Loucy (cell line): ENCODE measurements at regions not wholly inside any gene's neighbourhood (a gene's known extent, or its start where the extent isn't known, plus 50 kb on each side); places are given as distances from the start of the nearest gene placed in this dataset.

Source experiments
- H2AFZ ChIP-seq: fragments of 200-600 bp; sonication (generic); 2 replicates; pipeline ENCODE4 v1.6.0; 2016; ENCODE audit warnings: antibody characterized with exemption, mild to moderate bottlenecking, low read length, moderate library complexity
- H3F3A ChIP-seq: fragments of 200-600 bp; 2 replicates; pipeline ENCODE4 v1.6.0; 2016; ENCODE audit warnings: antibody characterized with exemption, low read depth, mild to moderate bottlenecking
- H3K27me3 ChIP-seq: fragments of 200-600 bp; sonication (generic); 2 replicates; pipeline ENCODE4 v1.6.1; 2014; ENCODE audit warnings: low read length, mild to moderate bottlenecking; ENCODE audit not compliant: insufficient read depth, poor library complexity, severe bottlenecking
- H3K36me3 ChIP-seq: fragments of 200-600 bp; sonication (generic); 2 replicates; pipeline ENCODE4 v1.6.1; 2016; ENCODE audit warnings: low read length; ENCODE audit not compliant: insufficient read depth
- H3K4me1 ChIP-seq: fragments of 200-600 bp; sonication (generic); 2 replicates; pipeline ENCODE4 v1.5.1; 2014; ENCODE audit warnings: low read length, mild to moderate bottlenecking; ENCODE audit not compliant: insufficient read depth, poor library complexity, severe bottlenecking
- H3K4me2 ChIP-seq: fragments of 200-600 bp; sonication (generic); 2 replicates; pipeline ENCODE4 v1.6.0; 2014; ENCODE audit warnings: antibody characterized with exemption, low read length, low read depth, mild to moderate bottlenecking; ENCODE audit not compliant: poor library complexity, severe bottlenecking
- H3K4me3 ChIP-seq: fragments of 200-600 bp; sonication (generic); 2 replicates; pipeline ENCODE4 v1.5.1; 2014; ENCODE audit warnings: low read length, mild to moderate bottlenecking, mixed read lengths; ENCODE audit not compliant: poor library complexity, severe bottlenecking
- H3K79me2 ChIP-seq: fragments of 200-600 bp; sonication (generic); 2 replicates; pipeline ENCODE4 v1.6.1; 2014; ENCODE audit warnings: low read length; ENCODE audit not compliant: insufficient read depth
- H3K9ac ChIP-seq: fragments of 200-600 bp; sonication (generic); 2 replicates; pipeline ENCODE4 v1.6.0; 2014; ENCODE audit warnings: mild to moderate bottlenecking, low read depth, low read length, moderate library complexity; ENCODE audit not compliant: poor library complexity, severe bottlenecking
- H3K9me2 ChIP-seq: fragments of 200-600 bp; sonication (generic); replicated peaks from 2 replicates; pipeline ENCODE4 v1.6.1; 2016; ENCODE audit warnings: low read depth, low read length, mixed read lengths
- H3K9me3 ChIP-seq: fragments of 200-600 bp; sonication (generic); 2 replicates; pipeline ENCODE4 v1.6.1; 2014; ENCODE audit warnings: mild to moderate bottlenecking, antibody characterized with exemption, low read length, low read depth; ENCODE audit not compliant: insufficient read depth
- H4K20me1 ChIP-seq: fragments of 200-600 bp; sonication (generic); 2 replicates; pipeline ENCODE4 v1.6.0; 2014; ENCODE audit warnings: antibody characterized with exemption, low read length, mild to moderate bottlenecking; ENCODE audit not compliant: insufficient read depth, poor library complexity, severe bottlenecking
- EZH2phosphoT487 ChIP-seq: fragments of 200-600 bp; IDR thresholded peaks from 2 replicates; pipeline ENCODE4 v1.6.1; 2018; ENCODE audit warnings: antibody characterized with exemption, mild to moderate bottlenecking, moderate library complexity, borderline replicate concordance
- TF ChIP-seq, protein P1 (sequence below): fragments of 200-600 bp; sonication (generic); conservative IDR thresholded peaks from 2 replicates; pipeline ENCODE4 v1.5.1; 2014; ENCODE audit warnings: mild to moderate bottlenecking, antibody characterized with exemption, low read length

DNA sequence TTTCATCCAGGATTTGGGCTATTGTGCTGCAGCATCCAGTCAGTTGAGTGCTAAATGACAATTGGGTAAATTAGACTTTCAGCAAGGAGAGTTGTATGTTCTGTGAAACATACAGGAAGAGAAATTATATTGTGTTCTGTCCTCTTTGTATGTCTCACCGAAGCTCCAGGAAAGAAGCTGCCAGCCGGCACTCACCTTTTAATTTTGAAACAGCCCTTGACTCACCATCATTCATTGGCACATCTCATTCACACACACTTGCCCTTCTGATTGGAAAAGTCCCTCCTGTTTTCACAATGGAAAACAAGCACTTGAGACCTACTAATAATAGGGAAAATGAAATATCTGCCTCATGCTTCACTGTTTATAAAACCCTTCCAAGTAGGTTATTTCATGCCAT is 495.6 kb downstream of the RPS24 start:
- H3K27me3 ChIP-seq = no peaks in the 10 kb centered on the region
- no peaks in the 10 kb centered on the region for H4K20me1 ChIP-seq
- no peaks in the 10 kb centered on the region for H3F3A ChIP-seq
- H3K9me3 ChIP-seq = no peaks in the 10 kb centered on the region
- no peak overlapping the region for H3K9ac ChIP-seq
- H3K36me3 ChIP-seq = no peaks in the 10 kb centered on the region
- TF ChIP-seq, protein P1, sequence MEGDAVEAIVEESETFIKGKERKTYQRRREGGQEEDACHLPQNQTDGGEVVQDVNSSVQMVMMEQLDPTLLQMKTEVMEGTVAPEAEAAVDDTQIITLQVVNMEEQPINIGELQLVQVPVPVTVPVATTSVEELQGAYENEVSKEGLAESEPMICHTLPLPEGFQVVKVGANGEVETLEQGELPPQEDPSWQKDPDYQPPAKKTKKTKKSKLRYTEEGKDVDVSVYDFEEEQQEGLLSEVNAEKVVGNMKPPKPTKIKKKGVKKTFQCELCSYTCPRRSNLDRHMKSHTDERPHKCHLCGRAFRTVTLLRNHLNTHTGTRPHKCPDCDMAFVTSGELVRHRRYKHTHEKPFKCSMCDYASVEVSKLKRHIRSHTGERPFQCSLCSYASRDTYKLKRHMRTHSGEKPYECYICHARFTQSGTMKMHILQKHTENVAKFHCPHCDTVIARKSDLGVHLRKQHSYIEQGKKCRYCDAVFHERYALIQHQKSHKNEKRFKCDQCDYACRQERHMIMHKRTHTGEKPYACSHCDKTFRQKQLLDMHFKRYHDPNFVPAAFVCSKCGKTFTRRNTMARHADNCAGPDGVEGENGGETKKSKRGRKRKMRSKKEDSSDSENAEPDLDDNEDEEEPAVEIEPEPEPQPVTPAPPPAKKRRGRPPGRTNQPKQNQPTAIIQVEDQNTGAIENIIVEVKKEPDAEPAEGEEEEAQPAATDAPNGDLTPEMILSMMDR = no peak
- no peak for TF ChIP-seq EZH2phosphoT487
- H2AFZ ChIP-seq = no peak overlapping the region
- no peaks in the 10 kb centered on the region for H3K4me1 ChIP-seq
- no peak overlapping the region for H3K4me3 ChIP-seq
- no peaks in the 10 kb centered on the region for H3K79me2 ChIP-seq
- H3K9me2 ChIP-seq = no peaks in the 10 kb centered on the region
- H3K4me2 ChIP-seq = no peak overlapping the region

GRCh38 chr10:78531088-78531487 is 497.4 kb downstream of the RPS24 start:
- Histone ChIP-seq H3K4me2 (no peak overlapping the region), H2AFZ (no peak overlapping the region), H3K9me3 (no peaks in the 10 kb centered on the region), H3K36me3 (no peaks in the 10 kb centered on the region), H3K27me3 (no peaks in the 10 kb centered on the region), H3F3A (no peaks in the 10 kb centered on the region), H3K4me1 (no peaks in the 10 kb centered on the region), H3K4me3 (no peak overlapping the region), H3K9ac (no peak overlapping the region), H4K20me1 (no peaks in the 10 kb centered on the region), H3K79me2 (no peaks in the 10 kb centered on the region), H3K9me2 (no peaks in the 10 kb centered on the region)
- TF ChIP-seq EZH2phosphoT487 = no peak
- TF ChIP-seq, protein P1 = no peak

- H3K27me3 ChIP-seq = no peaks in the 10 kb centered on the region
- no peak overlapping the region for H3K9ac ChIP-seq
- no peaks in the 10 kb centered on the region for H3F3A ChIP-seq
- H3K9me2 ChIP-seq = no peaks in the 10 kb centered on the region
- H4K20me1 ChIP-seq = no peaks in the 10 kb centered on the region
- no peak overlapping the region for H3K4me3 ChIP-seq
- no peaks in the 10 kb centered on the region for H3K36me3 ChIP-seq
- no peaks in the 10 kb centered on the region for H3K4me1 ChIP-seq
- no peak overlapping the region for H3K4me2 ChIP-seq
- H2AFZ ChIP-seq = no peak overlapping the region
- H3K79me2 ChIP-seq = no peaks in the 10 kb centered on the region
- H3K9me3 ChIP-seq = no peaks in the 10 kb centered on the region
- TF ChIP-seq EZH2phosphoT487 = no peak
- TF ChIP-seq, protein P1 = no peak
These were observed 498.9 kb downstream of the RPS24 start for GRCh38 chr10:78532480-78533042.
